ENCODE measurements at regions not wholly inside any gene's neighbourhood (a gene's known extent, or its start where the extent isn't known, plus 50 kb on each side); places are given as distances from the start of the nearest gene placed in this dataset.

DNA sequence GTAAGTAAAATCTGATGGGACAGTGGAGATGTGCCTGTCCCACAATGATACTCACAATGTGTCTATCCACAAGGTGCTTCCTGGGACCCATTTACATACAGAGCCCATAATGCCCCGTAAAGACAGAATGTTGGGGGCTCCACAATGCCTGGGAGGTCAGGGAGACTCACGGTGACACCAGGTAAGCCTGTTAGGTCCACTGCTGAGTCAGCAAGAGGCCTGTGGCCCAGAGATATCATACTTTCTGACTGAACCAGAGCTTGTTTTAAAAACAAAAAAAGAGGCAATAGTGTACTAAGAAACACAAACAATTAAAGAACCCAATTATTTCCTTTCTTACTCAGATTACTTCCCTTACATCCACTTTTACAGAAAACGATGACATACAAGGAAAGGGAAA is 771.1 kb upstream of the ID2 start:
- DNase-seq (ENCODE audit: low read depth in 1 of 2, low spot score in 1 of 2) = no peak

DNA sequence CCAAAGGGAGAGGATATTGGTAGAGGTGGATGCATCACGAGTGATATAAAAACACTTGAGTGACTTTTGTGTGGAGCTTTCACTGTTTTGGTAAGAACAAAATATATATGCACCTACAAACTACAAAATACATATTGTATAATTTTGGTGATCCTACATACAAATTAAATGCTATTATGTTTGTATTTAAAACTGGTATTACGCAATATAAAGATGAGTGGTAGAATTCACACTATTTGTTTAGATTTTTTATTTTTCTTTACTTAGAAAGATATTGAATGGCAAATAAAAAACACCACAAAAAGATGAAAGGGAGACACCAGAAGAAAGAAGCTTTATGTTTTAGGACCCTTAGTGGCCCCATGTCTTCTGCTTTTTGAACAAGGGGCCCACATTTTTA is 770.7 kb upstream of the ID2 start:
- no peak for DNase-seq (ENCODE audit: low read depth in 1 of 2, low spot score in 1 of 2)

DNA sequence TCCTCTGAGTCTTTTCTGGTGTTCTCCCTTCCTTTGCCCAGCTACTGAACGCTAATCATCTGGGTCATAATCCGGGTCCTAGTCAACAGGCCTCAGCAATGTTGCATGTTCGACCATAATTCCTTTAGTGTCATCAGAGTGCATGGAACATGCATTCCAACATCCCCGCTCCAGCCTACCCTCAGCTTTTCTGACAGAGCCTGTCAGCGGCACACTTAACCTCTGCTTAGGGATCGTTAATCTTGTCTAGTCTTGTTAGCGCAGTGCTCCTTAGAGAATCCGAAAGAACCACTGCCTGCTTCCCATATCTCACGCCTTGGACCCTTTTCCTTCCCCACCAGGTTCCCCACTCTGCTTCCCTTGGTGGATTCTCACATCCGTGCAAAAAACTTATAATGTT is 767.9 kb upstream of the ID2 start:
- no peak for DNase-seq (ENCODE audit: low read depth in 1 of 2, low spot score in 1 of 2)

DNA sequence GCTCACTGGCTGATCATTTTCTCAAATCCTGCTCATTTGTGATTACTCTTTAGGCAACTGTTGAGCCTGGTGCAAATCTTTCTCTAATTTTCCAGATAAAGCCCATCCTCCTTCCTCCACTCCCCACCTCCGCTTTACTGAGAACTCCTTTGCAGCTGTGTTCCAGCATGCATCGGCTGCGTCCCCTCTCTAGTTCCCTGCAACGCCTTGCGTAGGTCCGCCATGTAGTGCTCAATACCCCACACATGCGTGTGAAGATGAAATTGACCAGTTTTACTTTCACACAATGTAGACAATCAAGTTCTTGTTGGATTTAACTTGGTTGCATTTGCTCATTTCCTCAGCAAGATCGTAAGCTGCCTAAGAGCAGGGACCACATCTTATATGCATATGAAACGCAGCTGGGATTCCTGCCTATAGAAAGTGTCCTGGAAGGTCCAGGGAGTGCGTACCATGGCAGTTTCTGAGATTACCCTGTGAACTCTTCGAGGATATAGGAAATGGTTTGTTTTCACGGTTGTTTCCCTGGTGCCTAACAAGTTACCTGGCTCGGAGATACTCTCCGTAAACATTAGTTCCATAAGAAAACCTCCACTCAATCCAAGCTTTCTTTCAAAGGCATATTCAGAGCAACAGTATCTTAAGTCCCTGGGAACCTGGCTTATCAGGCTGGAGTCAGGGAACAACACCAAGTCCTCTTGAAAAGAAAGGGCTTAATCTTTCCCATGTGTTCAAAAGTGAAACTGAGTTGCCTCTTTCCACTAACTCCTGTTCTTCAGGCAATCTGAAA is 766.4 kb upstream of the ID2 start:
- no peak for DNase-seq (ENCODE audit: low read depth in 1 of 2, low spot score in 1 of 2)

DNA sequence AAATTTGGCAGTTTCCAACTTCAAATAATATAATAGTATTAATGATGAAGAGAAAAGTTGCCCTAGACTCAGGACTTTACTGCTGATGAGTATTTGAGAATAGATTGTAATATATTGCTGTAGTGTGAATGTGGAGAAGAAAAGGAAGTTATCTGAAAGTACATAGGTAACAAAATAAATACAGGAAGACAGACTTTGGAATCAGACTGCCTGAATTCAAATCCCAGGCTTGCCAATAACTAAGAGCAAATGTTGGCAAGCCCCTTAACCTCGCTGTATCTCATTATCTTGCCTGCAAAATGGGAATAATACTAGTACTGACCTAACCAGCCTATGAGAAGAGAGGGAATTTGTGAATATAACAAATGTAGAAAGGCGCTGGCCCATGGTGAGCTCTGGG is 765.2 kb upstream of the ID2 start:
- no peak for DNase-seq (ENCODE audit: low read depth in 1 of 2, low spot score in 1 of 2)

DNA sequence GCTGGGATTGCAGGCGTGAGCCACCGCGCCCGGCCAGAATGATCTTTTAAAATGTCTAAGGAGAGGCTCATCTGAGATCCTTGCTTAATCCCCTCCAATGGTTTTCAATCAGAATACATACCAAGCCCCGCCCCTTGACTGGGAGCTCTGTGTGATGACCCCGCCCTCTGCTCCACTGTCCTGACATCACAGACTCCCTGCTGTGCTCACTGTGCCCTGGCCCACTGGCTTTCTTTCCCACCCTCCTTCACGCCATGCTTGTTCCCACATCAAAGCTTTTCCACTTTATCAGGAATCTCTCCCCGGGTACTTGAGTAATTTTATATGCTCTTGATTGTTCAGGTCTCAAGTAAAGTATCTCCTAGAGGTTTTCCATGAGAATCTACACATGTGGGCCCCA is 762.3 kb upstream of the ID2 start:
- no peak for DNase-seq (ENCODE audit: low read depth in 1 of 2, low spot score in 1 of 2)

DNA sequence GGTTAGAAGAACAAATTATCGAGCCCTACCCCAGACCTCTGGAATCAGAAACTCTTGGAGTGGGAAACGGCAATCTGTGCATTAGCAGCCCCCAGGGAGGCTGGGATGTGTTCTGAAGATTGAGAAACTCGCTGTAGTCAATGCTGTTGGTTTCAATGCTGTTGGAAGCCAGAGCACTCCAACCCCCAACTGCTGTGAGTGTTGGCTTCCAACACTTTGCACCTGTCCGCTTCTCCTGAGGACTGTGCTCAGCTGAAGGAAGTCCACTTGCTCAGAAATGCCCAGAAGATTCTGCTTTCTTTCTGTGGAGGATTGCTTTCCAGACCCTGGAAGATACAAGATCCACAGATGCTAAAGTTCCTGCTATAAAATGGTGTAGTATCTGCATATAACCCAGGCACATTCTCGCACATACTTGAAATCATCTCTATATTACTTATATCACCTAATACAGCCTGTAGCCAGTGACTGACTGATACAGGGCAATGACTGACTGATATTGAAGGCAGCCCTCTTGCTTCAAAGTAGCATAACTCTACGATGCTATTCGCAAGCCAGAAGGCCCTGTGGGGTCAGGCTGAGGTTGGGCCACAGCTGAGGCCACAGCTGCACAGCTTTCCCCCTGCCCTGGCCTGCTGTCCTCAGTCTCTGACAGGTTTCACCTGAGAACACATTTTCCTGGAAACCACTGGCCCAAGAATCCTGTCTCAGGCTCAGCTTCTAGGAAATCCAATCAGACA is 757.7 kb upstream of the ID2 start:
- DNase-seq (ENCODE audit: low read depth in 1 of 2, low spot score in 1 of 2) = no peak

DNA sequence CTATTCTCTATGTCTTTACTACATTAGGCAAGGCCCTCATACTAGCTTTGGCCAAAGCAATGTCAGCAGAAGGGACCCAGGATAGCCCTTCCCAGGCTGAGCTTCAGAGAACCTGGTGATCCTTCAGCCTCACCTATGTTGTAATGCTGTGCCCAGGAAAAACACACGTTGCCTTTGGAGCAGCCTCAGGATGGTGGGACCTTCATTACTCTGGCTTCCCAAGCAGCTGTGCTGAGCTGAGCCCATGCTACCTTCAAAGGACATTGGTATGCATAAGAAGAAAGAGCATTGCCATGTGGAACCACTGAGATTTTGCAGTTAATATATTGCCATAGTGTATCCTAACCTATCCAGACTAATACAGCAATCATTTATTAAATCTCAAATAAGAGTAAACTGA is 756.4 kb upstream of the ID2 start:
- DNase-seq (ENCODE audit: low read depth in 1 of 2, low spot score in 1 of 2) = no peak

DNA sequence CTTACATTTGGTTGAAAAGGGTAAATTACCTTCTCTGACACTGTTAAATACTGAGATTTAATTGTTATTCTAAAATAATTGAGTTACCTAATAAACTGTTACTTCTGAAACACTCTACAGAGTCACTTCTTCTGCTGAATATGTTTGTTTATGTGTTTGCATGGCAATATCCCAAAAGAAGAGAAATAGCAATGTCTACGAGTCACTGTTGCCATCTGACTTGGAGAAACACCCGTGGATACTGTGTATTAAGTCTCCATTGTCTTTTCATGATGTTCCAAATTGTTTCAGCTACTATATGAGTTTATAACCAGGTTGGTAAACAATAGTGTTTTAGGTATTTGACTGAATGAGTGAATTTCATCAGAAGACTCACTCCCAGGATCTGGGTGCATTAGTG is 754.2 kb upstream of the ID2 start:
- DNase-seq (ENCODE audit: low read depth in 1 of 2, low spot score in 1 of 2) = no peak

DNA sequence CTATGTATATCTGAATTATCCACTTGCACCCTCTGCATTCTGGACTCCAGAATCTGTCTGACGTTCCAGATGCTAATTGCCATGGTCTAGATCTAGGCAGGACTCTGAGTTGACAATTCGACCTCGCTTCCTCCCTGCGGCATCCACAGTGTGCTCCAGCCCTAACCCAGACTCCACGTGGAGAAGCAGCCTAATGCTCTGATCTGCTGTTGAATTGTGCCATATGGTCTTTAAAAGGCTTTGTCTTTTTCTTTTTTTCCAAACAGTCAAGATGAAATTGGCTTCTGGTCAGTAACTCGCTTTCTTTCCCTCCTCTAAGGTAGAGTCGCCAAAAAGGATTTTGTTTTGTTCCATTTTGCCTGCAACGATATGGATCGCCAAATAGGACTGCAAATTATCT is 752.6 kb upstream of the ID2 start:
- no peak for DNase-seq (ENCODE audit: low read depth in 1 of 2, low spot score in 1 of 2)

DNA sequence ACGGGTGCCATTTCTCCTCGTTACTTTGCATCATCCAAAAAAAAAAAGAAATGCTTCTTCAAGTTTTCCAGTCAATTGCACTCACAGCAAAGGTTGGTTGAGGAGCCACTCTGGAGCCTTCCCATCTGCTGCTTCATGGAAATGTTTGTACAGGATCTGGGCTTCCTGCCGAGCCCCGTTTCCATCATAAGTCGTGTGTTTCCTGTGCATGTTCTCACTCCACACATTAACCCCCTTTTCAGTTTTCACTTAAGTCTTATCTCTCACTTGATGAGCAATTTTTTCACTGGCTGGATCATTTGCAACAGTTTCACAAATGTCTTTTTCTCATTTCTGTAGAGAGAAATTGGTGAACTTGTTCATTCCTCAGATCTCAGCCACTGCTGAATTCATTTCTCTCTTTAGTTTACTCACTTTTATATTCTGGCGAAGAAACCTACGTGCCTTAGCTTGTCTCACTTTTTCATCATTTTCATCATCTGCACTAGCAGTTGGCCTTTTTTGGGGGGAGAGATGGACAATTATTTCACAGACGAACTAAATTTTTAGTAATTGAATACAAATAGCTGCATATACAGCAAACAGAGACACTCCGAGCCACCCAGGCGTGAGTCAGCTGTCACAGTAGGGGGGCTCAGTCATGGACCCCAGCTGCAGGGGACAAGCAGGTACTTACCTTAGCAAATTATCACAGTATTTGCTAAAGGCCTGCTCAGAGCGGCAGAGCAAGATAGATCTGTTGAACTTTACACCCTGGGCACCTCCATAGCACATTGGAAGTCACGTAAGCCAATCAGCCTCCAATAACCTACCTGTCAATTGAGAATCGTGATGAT is 750.8 kb upstream of the ID2 start:
- DNase-seq (ENCODE audit: low read depth in 1 of 2, low spot score in 1 of 2) = no peak

DNA sequence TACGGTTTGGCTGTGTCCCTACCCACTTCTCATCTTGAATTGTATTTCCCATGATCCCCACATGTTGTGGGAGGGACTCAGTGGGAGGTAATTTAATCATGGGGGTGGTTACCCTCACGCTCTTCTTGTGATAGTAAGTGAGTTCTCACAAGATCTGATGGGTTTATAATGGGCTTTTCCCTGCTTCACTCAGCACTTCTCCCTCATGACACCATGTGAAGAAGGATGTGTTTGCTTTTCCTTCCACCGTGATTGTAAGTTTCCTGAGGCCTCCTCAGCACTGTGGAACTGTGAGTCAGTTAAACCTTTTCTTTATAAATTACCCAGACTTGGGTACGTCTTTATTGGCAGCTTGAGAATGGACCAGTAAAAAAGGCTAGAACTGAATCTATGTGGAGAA is 750.0 kb upstream of the ID2 start:
- no peak for DNase-seq (ENCODE audit: low read depth in 1 of 2, low spot score in 1 of 2)

DNA sequence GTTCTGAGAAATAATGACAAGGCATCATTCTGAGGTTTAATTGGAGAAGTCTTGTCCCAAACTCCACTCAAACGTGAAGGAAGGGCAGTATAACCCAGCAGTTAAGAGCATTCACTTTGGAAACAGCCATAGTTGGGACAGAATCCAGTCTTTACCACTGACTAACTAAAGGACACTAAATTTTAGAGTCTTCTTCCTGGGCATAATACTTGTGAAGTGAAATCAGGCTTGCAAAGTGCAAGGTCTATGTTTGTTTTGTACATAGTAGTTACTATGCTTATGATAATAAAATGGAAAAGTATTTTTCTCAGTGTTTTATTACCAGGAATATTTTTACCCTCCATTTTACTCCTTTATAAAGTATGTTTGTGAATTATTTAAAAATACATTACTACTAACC is 748.2 kb upstream of the ID2 start:
- no peak for DNase-seq (ENCODE audit: low read depth in 1 of 2, low spot score in 1 of 2)

DNA sequence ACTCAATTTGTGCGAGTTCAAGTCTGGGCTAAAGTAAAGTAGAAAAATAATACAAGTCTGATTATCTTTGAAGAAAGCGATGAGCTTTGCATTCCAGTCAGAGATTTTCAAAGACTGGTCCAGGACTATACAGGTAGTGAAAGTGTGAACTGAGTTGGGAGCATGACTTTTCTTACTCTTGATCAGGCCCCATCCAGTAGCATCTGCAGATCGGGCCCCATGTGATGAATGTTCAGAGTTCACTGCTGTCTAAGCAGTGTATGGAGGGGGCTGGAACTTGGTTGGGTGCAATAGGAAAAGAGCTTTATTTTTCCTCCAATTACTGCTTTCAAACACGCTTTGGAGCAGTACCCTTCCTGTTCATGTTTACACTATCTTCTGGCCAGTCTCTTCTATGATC is 747.4 kb upstream of the ID2 start:
- no peak for DNase-seq (ENCODE audit: low read depth in 1 of 2, low spot score in 1 of 2)

DNA sequence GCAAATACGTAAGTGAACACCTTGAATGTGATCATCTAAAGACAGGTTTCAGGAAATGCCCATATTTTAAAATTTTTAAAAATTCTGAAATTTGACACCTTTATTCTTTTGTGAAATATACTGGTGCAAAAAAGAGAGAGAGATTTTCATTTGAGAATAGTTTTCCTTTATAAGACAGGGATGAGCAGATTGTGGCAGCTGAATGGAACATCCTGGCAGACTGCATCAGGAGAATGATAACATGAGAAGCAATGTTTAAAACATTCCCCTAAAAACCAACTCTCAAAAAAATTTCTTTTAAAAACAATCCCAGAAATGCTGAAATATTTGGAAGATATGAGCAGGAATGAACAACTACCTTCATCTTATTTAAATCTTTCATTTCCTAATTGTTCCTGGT is 744.8 kb upstream of the ID2 start:
- no peak for DNase-seq (ENCODE audit: low read depth in 1 of 2, low spot score in 1 of 2)

DNA sequence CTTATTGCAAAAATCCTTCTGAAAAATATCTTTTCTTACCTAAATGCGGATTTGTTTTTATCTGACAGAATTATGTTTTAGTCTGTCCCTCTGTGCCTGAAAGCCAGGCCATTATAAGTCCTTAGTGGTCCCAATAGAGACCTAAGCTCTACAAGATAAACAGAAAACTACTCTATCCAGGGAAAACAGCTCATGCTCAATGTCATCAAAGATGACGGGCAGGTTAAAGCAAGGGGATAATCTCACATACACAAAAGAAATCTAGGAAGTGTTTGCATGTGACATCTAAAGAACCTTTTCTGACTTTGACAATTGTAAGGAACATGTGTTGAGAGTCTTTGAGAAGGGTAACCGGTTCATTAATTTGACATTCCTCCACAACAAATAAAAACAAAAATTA is 741.1 kb upstream of the ID2 start:
- DNase-seq (ENCODE audit: low read depth in 1 of 2, low spot score in 1 of 2) = no peak

DNA sequence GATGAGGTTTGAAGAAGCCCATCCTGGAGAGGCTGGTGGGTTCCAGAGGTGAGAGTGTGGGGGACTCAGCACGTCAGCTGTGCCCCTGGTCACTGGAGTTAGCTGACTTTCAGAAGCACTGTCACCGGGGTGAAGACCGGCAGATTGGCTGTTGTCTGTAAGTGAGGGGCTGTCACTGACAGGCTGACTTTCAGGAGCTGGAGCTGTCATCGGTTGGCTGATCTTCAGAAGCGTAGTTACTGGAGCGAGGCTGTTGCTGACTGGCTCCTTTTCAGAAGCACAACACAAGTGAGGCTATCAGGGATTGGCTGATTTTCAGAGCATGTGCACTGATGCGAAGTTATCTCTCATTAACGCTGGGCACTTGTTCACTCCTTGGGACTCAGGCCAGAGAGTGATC is 738.4 kb upstream of the ID2 start:
- no peak for DNase-seq (ENCODE audit: low read depth in 1 of 2, low spot score in 1 of 2)

DNA sequence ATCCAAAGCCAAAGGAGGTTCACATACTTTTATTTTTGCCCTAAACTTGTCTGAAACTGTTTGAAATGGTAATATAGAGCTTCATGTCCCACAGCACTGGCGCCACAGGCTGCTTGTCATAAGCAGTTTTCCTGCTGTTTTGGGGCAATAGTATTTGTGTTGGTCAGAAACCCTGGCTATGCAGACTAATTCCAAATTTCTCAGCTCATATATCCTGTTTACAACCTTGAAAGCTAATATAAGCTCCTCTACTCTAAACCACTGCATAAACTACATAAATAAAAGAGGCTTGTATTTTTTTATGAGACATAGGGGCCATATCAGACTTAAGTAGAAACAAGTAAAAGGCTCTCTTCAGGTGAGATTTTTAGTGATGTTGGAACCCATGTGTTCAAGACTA is 736.8 kb upstream of the ID2 start:
- no peak for DNase-seq (ENCODE audit: low read depth in 1 of 2, low spot score in 1 of 2)

DNA sequence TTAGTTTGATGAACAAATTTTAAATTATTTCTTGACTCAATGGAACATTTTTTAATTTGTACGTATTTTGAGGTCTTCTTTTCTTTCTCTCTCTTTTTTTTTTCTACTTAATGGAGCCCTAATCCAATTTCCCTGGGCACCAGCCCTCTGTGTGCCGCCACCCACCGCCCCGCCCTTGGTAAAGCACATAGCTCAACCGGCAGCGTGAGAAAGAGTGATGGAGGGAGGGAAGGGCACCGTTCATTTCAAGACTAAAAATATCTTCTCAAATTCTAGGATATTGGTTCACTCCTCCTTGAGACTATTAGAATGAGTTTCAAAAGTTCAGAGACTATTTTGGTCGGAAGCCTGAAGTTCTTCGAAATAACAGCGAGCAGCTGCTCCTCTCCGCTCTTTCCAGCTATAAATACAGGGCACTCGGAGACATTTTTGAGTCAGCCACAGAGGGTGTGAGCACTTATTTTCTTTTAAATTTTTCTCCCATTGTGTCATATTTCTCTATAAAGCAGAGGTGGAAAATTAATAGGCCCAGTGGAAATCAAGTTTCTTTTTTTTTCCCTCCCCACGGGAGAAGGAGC is 731.7 kb upstream of the ID2 start:
- DNase-seq (ENCODE audit: low read depth in 1 of 2, low spot score in 1 of 2) = no peak

DNA sequence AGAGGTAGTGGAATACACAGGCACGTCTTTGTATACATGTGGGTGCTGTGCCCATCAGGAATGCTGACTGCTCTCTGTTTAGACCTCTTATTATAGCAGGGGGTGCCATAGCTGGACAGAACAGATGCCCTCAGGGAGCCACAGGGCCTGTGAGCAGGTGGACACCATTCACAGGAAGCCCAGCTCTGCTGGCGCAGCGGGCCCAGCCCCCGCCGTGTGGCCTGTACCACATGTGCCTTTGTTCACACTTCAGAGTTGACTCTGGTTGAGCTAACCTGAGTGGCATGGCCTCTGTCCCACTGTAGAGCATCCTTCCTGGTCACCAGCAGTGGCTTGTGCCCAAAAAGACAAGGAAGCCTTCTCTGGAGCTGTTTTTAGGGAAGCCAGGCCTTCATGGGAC is 730.9 kb upstream of the ID2 start:
- DNase-seq (ENCODE audit: low read depth in 1 of 2, low spot score in 1 of 2) = no peak

DNA sequence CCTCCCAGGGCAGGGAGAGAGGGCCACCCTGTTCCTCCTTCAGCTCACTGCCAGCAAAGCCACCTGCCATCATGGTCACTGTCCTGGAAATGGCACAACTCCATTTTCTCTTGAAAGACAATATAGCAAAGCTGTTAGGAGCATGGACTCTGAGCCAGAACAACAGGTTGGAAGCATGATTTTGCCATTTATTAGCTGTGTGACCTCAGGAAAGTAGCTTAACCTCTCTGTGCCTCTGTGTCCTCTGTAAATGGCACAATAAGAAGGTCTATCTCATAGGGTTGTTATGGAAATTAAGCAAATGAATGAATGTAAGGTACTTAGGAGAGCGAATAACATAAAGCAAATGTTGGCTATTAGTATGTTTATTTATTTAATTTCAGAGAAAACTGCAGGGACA is 730.4 kb upstream of the ID2 start:
- no peak for DNase-seq (ENCODE audit: low read depth in 1 of 2, low spot score in 1 of 2)
